ENCODE measurements at regions not wholly inside any gene's neighbourhood (a gene's known extent, or its start where the extent isn't known, plus 50 kb on each side); places are given as distances from the start of the nearest gene placed in this dataset.

- TF ChIP-seq CTCF (IDR thresholded peaks at IDR 0.05; ENCODE audit: insufficient read depth, low read length, poor library complexity, severe bottlenecking): no peak
- TF ChIP-seq EZH2phosphoT487 (conservative IDR thresholded peaks at IDR 0.05; ENCODE audit: low read length): no peak
These were observed 319.3 kb upstream of the PPARGC1A start for GRCh38 chr4:24209131-24209530.

Data from SU-DHL-6 (cell line).